Ovary (tissue), 3 donors: ENCODE measurements at regions not wholly inside any gene's neighbourhood (a gene's known extent, or its start where the extent isn't known, plus 50 kb on each side); places are given as distances from the start of the nearest gene placed in this dataset.

Source experiments
- EP300 ChIP-seq: sonication (generic); formaldehyde crosslinking; IDR thresholded peaks from one replicate; pipeline ENCODE4 v1.6.1; 2017; ENCODE audit warnings: antibody characterized with exemption
- POLR2A ChIP-seq: fragments of 450-650 bp; IDR thresholded peaks from one replicate; pipeline ENCODE4 v1.6.1; 2017; ENCODE audit warnings: antibody characterized with exemption, mild to moderate bottlenecking, moderate library complexity
- TF ChIP-seq, protein P1 (sequence below), 3 donors: fragments of 450-650 bp in 2 of 3; fragments of 200-600 bp in 1 of 3; IDR thresholded peaks; one replicate each; pipeline versions ENCODE4 v1.5.1 to v1.8.0; 2016 to 2022; ENCODE audit warnings: antibody characterized with exemption in 3 of 3, mild to moderate bottlenecking in 1 of 3
- donor health status: DM: no; HTN: no; CAD: no.

DNA sequence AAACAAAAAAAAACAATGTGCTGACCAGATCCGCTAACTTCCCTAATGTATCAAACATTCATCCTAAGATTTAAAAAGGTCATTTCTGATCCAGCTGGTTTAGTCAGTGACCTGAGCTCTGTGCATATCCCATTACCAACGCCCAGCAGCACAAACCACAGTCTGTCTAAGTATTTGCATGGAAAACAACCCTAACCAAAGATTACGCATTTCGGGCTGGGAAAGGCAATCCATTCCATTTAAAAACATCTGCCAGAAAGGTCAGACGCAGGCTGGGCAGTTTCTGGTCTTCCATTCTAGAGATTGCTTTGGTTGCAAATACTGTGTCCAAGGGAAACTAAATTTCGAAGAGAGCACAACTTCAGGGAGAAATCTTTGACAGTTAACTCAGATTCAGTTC lies 234.9 kb downstream of the FLRT2 start:
- TF ChIP-seq POLR2A (no peak), EP300 (no peak)
- TF ChIP-seq, protein P1, sequence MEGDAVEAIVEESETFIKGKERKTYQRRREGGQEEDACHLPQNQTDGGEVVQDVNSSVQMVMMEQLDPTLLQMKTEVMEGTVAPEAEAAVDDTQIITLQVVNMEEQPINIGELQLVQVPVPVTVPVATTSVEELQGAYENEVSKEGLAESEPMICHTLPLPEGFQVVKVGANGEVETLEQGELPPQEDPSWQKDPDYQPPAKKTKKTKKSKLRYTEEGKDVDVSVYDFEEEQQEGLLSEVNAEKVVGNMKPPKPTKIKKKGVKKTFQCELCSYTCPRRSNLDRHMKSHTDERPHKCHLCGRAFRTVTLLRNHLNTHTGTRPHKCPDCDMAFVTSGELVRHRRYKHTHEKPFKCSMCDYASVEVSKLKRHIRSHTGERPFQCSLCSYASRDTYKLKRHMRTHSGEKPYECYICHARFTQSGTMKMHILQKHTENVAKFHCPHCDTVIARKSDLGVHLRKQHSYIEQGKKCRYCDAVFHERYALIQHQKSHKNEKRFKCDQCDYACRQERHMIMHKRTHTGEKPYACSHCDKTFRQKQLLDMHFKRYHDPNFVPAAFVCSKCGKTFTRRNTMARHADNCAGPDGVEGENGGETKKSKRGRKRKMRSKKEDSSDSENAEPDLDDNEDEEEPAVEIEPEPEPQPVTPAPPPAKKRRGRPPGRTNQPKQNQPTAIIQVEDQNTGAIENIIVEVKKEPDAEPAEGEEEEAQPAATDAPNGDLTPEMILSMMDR (IDR thresholded peaks at IDR 0.05): no peak
